Colon (tissue), 2 donors: ENCODE measurements at regions not wholly inside any gene's neighbourhood (a gene's known extent, or its start where the extent isn't known, plus 50 kb on each side); places are given as distances from the start of the nearest gene placed in this dataset.
"Not testable (repeated sequence)": the region's sequence is repeated elsewhere in the genome, so short reads cannot be mapped to it uniquely, and the experiment has no call there.

ENCODE experiments used
- FAIRE-seq: peaks from 2 replicates; lab custom pipeline; 2012; peaks lifted over from hg19 to GRCh38; lab: Jason Lieb, UNC
- donor health status: control.
- donor health status: control.

DNA sequence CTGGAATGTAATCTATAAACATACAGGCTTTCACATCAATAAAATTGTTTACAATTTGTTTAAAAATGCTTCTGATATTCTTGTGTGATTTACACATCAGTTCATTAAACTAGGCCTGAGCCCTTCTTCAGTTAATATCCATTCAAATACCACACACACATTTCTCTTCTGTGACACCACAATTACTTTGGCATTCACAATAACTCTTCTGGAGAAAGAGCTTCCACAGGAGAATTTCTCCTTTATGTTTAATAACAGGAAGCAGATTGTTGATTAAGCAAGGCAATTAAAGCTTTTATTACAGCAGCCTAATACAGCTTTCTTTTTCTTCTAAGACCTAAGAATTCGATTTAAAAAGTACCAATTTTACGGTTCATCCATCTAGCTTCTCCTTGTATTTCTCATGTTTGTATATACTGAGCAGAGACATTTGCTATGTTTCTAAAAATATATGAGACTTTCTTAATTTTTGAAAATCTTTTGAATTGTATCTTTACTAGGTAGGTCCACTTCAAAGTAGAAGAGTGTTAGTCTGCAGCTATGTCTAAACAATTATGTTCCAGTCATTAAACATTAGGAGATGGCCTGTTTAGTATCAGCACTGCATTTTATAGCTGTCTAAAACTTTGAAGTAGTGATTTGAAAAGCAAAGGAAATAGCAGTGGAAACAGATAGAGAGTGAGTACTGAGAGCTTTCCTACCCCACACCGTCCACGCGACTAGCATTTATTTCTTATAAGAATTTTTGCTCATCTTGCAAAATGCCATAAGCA, 511.1 kb upstream of the UBE2E2 start:
- no peak for FAIRE-seq

DNA sequence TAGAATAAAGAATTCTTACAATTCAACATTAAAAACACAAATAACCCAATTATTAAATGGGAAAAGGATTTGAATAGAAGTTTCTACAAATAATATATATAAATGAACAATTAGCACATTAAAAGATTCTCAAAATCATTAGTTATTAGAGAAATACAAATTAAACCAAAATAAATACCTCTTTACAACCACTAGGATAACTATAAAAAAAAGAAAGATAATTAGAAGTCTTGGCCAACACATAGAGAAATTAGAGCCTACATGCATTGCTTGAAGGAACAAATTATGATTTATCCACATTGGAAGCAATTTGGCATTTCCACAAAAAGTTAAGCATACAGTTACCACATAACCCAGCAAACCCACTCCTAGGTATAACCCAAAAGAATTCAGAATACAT, 502.3 kb upstream of the UBE2E2 start:
- no peak for FAIRE-seq

DNA sequence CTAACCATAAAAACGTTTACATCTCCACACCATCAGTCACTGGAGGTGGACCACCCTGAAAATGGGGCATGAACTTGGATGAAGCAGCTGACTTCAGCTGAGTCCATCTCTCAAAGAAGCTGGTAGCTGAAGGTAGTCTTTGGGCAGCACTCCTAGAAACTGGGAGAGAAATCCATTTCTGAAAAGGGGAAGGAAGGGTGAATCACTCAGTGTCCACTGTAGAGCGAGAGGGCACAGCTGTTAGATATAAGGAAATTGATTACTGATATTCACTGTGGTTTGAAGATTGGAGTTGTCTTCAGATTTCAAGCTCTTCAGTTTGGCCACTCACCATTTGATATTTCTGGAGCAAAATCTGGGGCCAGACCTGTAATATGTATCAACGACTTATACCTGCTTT, 499.0 kb upstream of the UBE2E2 start:
- FAIRE-seq: no peak

DNA sequence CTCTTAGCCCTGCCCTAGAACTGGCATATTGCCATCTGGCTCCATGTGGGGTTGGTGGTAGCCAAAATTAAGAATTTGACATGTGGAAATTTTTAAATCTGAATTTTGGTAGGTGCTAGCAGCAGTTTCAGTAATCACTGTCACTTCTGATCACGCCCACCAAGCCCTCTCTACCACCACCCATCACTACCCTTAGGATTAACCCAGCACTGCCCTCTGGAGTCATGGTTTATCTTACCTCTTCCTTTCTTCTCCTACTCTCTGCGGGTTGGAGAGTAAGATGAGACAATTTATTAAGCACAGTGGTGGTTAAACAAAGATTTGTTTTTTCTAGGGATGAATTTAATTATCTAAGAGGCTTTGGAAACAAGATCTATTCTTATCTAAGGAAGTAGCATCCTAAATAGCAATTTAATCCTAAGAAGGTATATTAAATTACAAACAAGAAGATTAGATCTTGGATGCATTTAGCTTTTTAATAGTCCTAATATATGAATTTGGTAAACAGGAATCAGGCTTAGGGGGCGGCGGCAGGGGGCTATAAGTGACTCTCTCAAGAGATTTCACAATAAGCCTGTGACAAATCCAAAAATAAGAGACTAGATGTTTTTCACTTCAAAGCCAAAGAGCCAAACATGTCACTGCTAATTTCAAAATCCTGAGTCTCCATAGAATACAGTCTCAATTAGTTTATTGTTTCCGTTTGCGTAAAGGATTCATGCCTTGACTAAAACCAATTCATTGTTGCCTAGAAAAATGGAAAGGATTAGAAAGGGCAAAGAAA, 498.4 kb upstream of the UBE2E2 start:
- no peak for FAIRE-seq

DNA sequence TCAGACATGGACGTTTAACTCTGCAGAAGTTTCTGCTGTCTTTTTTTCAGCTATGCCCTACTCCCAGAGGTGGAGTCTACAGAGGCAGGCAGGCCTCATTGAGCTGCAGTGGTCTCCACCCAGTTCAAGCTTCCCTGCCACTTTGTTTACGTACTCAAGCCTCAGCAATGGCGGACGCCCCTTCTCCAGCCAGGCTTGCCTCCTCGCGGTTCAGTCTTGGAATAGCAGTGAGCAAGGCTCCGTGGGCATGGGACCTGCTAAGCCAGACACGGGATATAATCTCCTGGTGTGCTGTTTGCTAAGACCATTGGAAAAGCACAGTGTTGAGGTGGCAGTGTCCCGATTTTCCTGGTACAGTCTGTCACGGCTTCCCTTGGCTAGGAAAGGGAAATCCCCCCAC, 496.2 kb upstream of the UBE2E2 start:
- not testable (repeated sequence) for FAIRE-seq

DNA sequence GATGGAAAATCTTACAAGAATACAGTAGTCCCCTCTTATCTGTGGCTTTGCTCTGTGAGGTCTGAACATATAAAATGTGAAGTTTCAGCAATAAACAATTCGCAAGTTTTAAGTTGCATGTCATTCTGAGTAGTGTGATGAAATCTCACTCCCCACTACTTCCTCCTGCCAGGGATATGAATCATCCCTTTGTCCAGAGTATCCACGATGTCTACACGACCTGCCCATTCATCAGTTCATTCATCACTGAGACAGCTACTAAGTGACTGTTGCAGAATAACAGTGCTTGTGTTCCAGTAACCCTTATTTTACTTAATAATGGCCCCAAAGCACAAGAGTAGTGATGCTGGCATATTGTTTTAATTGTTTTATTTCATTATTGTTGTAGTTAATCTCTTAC, 489.2 kb upstream of the UBE2E2 start:
- no peak for FAIRE-seq

DNA sequence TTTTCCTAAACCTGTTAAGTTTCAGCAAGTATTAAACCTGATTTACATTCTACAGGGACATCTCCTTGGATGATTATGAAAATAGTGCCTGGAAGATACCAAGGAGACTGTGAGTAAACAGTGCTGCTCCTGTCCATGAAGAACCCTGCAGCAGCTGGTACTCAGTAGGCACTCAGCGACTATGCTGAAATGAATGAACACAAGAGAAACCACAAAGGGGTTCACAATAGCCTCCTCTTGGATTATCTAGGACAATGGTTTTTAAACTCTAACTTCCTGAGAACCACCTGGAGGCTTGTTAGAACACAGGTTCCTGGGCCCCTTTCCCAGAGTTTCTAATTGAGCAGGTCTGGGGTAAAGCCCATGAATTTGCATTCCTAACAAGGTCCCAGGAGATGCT, 488.4 kb upstream of the UBE2E2 start:
- FAIRE-seq: no peak

DNA sequence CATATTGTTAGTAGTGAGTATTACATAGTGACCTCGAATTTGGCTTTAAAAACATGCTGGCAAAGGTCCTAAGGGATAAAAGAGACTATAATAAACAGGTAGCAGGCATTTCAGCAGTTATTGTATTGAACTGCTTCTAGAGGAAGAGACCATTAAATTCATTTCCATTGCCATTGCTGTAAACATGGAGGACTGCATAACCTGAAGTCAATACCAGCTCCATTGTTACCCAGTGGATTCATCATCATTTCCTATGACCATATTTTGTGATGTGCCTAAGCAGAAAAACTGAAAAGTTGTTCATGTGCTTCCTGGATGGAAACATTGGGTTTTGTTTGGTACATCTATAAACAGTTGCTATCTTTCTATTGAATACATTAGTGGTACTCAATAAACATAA, 482.5 kb upstream of the UBE2E2 start:
- no peak for FAIRE-seq

DNA sequence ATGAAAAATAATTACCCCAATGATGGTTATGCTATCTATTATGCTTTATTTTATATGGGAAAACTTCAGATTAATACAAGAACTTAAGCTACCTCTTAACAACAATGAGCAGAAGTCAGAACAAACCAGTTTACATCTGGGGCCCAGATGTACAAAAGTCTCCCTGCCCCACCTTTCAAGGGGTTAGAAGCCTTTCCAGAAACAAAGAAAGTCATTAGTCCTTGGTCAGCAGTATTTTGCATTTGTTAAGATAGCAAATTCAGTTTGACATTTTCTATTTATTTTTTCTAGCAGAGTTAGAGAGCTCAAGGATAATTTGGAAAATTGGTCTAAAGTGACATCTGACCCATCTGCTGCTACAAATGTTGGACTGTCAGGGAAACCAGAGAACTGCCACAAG, 478.7 kb upstream of the UBE2E2 start:
- no peak for FAIRE-seq

DNA sequence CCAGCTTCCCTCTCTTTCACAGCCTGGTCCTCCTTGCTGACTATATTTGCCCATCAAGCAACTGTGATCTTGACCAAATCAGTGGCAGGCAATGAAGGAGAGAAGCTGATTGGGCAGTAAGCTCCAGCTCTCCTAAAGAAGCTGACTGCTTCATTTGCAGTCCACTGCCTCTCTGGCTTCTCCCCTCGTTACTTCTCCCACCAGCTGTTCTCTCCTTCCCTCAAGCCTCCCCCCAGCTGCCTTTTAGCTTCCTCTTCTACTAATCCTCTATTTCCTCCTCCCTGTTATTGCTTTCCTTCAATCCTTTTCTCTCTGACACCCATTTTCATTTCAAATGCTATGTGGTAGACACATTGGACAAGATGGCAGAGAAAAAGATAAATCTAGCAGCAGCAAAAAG, 474.7 kb upstream of the UBE2E2 start:
- no peak for FAIRE-seq

DNA sequence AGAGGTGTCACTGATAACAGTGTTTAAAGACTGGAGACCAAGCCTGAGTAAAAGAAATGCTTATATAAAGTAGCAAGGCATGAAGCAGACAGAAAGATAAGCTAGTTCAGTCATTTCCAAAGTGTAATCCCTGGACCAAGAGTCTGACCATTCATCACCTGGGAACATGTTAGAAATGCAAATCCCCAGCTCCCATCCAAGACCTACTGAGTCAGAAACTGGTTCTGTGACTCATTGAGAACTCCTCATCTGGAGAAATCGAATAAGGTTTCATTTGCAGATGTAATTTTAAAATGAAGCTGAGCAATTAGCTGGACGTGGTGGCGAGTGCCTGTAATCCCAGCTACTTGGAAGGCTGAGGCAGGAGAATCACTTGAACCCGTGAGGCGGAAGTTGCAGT, 473.9 kb upstream of the UBE2E2 start:
- FAIRE-seq: no peak

DNA sequence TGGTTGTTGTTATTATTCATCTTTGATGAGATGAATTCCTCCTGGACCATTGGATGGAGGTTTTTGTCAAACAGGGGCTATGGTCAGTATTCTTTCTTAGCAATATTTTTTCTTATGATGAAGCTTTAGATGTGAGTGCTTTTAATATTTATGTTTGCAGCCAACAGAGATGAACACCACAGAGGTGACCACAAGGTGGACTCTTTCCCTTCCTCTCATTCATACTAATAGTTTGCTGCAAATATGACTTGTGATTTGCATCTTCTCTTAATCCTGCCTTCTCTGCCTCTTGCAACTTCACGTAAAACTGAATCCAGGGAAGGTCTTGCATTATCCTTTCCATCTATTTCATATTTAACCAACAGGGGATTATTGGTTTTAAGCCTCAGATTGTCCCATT, 473.1 kb upstream of the UBE2E2 start:
- FAIRE-seq: no peak

DNA sequence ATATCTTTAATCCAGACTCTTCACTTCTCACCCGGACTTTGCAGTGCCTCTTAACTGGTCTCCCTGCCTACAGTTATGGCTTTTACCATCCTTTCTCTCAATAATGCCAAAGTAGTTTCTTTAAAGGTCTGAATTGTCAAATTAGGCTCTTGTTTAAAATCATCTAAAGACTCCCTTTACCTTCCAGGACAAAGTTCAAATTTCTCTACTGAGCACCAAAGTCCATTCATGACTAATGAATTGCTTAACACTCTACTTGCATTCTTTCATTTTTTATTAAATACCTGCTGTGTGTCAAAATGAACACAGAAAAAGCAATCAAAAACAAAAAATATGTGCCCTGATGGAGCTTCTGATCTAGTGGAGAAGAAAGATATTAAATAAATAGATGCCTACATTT, 472.4 kb upstream of the UBE2E2 start:
- no peak for FAIRE-seq

DNA sequence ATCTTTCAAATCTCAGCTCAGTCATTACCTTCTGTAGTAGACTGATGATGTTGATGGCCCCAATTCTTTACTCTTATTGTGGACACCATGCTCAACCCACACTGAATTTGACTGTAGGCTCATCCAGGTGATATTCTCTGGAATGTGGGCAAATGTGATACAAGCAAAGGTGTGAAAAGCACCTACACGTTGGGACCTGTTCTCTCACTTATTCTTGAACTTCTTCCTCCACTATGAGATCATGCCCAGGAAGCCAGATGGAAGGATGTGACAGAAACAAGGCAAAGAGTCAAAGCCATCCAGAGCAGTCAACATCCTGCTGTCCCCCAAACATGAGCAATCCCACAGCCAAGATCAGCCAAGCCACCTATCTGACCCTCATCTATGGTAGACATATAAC, 471.2 kb upstream of the UBE2E2 start:
- no peak for FAIRE-seq

DNA sequence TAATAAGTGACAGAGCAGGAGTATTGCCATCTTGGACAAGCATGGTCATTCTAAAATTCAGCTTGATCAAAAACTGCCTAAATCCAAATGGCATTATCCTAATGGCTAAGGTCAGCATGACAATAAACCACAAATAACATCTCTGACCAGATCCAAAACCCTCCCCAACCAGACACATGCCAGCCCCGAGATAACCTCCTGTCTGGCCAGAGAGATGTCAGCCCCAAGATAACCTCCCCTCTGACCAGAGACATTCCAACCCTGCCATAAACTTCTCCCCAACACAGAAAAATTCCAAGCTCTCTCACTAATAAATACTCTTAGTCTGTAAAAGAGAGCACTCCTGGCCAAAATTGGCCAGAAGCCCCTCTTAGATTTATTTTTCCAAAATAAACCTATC, 470.5 kb upstream of the UBE2E2 start:
- no peak for FAIRE-seq

DNA sequence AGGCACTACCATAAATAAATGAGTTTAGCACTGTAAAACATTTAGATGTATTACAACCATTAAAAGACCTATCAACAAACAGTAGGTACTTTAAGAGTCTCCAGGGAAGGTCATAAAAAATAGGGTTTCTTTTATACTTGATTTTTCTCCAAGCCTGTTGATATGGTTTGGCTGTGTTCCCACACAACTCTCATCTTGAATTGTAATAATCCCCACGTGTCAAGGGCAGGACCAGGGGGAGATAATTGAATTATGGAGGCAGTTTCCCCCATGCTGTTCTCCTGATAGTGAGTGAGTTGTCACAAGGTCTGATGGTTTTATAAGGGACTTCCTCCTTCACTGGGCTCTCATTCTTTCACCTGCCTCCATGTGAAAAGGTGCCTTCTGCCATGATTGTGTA, 468.9 kb upstream of the UBE2E2 start:
- no peak for FAIRE-seq

DNA sequence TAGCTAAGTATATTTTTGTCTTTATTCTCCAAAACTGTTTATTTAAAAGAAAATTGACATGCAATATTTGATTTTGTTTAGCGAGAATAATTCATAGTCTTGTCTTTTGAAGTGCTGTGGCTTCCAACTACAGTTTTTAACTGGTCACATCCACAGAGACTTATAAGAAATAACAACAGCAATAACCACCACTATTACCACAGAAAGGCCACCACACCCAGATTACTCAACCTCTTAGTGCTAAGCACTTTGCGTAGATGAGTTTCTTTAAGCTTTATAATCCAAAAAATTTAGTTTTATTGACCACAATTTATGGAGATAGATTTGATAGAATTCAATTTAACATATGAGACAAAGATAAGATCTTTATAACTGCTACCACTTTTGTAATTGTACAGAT, 468.4 kb upstream of the UBE2E2 start:
- FAIRE-seq: no peak

DNA sequence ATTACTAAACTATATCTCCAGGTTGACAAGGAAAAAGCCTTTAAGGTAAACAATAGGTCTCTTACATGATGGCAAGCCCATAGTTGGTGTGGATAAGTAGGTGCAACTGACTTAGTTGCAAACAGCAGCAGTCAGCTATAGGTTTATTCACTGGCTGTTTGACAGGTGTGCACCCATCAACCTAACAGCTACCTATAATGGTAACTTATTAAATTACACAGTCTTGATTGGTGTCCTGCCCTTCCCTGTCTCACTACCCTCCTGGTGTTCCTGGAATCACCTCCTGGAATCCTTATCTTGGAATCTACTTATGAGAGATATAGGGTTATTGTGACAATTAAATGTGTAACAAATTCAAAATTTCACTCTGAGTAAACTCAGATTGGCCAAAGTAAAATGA, 467.8 kb upstream of the UBE2E2 start:
- no peak for FAIRE-seq

DNA sequence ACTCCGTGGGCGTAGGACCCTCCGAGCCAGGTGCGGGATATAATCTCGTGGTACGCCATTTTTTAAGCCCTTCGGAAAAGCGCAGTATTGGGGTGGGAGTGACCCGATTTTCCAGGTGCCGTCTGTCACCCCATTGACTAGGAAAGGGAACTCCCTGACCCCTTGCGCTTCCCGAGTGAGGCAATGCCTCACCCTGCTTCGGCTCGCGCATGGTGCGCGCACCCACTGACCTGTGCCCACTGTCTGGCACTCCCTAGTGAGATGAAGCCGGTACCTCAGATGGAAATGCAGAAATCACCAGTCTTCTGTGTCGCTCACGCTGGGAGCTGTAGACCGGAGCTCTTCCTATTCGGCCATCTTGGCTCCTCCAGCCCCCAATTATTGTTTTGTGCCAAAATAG, 459.7 kb upstream of the UBE2E2 start:
- FAIRE-seq: not testable (repeated sequence)

DNA sequence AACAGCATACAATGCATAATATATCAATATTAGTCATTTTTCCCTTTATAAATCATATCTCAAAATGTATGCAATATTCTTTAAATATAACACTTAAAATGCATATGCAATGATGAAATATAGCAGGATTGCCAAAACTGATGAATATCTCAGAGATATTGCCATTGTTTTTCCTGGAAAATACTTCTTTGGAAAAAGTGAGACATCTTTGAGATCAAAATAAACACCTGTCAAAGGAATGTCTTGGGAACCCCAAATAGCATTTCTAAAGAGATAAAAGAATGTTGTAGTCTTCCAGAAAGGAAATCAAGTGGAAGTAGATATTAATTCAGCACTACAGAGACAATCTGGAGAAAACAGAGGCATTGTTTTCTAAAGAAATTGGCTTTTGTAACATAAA, 457.8 kb upstream of the UBE2E2 start:
- FAIRE-seq: no peak

DNA sequence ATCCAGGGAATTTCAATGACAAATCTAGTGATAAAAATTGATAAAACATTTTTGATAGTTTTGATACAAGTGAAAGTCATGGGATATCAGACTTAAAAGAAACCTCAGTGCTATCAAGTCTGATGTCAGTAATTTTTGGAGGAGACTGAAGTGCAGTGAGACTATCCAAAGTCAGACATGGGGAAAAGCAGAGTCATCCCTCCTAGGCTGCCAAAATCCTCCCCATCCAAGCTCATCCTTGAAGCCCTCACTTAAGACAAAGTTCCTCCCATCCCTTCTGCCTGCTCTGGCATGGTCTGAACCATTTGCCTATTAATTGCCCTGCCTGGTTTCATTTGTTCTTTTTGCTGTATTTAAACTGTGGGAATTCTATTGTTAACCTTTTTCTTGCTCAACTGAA, 456.9 kb upstream of the UBE2E2 start:
- no peak for FAIRE-seq

DNA sequence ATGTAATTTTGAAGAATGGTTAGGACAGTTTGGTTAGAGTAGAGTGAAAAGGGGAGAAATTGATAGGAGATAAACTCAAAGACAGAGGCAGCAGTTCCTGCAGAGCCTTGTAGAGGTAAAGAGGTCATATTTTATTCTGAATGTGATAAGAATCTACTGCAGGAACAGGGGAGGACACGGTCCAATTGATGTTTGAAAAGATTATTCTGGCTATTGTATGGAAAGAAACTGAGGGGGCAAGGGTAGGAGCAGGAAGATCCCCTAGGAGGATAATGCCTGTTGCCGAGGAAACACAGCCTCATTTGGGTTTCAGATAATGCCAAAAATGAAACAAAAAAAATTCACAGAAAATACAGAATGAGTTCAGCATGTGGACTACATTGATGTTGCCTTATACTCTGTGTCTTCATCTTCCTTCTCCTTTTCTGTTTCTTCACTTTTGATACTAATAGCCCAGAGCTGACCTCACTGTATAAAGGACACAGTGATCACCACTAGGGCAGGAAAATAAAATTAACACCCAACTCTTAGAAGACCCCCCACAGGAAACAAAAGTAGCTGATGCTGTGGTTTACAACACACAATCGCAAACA, 454.6 kb upstream of the UBE2E2 start:
- no peak for FAIRE-seq

DNA sequence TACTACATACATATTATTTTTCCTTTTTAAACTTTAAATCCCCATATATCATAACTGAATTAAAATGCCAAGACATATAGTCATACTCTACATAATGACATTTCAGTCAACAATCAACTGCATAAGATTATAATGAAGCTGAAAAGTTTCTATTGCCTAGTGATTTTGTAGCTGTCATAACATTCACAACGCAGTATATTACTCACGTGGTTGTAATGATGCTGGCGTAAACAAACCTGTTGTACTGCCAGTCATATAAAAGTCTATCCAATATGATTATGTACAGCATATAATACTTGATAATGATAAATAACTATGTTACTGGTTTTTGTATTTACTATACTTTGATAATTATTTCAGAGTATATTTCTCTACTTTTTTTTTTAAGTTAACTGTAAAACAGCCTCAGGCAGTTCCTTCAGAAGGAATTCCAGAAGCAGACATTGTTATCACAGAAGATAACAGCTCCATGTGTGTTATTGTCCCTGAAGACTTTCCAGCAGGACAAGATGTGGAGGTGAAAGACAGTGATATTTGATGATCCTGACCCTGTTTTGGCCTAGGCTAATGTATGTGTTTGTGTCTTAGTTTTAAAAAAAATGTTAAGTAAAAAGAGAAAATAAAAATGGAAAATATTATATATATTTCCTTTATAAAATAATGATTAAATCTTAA, 443.4 kb upstream of the UBE2E2 start:
- FAIRE-seq: no peak
